Islet precursor cell (in vitro differentiated cells): ENCODE measurements at regions not wholly inside any gene's neighbourhood (a gene's known extent, or its start where the extent isn't known, plus 50 kb on each side); places are given as distances from the start of the nearest gene placed in this dataset.

Experiments
- DNase-seq: peaks from one replicate; pipeline ENCODE4 v3.0.0-alpha.2; 2018

DNA sequence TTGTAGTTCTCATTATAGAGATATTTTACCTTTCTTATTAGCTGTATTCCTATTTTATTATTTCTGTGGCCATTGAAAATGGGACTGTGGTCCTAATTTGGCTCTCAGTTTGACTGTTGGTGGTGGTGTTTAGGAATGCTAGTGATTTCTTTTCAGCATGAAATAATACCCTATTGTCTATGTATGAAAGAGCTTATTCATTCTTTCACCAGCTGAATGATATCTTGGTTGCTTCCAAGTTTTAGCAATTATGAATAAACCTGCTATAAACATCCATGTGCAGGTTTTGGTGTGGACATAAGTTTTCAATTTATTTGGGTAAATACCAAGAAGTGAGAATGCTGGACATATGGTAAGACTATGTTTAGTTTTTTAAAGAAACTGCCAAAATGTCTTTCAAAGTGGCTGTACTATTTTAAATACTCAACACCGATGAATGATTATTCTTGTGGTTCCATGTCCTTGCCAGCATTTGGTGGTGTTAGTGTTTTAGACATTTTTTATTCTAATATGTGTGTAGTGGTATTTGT lies 501.6 kb upstream of the GYPC start:
- no peak for DNase-seq

DNA sequence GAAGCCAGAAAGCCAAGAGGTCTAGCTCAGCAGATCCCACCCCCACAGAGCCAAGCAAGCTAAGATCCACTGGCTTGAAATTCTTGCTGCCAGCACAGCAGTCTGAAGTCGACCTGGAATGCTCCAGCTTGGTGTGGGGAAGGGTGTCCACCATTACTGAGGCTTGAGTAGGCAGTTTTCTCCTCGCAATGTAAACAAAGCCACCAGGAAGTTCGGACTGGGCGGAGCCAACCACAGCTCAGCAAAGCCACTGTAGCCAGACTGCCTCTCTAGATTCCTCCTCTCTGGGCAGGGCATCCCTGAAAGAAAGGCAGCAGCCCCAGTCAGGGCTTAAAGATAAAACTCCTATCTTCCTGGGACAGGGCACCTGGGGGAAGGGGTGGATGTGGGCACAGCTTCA lies 495.0 kb upstream of the GYPC start:
- peak; percentile 60 for DNase-seq

DNA sequence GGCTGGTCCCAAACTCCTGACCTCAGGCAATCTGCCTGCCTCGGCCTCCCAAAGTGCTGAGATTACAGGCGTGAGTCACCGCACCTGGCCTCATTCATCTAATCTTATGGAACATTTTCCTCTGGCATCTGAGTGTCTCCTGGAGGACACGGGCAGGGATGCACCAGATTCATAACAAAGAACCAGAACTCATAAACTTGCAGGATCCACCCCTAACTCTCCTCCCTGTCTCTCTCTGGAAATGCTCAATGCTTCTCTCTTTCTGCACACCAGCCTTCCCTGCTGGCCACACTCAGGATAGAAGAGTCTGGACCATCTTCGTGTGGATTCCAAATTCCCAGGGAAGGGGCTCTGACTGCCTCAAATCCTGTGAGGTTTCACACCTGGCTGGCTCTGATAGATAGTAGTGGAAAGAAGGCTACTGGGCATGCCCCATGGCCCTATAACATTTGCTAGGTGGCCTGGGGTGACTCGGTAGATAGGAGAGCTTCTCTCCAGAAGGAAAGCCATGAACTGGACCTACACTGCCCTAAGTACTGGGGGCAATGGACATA lies 483.2 kb upstream of the GYPC start:
- peak; percentile 60 for DNase-seq

DNA sequence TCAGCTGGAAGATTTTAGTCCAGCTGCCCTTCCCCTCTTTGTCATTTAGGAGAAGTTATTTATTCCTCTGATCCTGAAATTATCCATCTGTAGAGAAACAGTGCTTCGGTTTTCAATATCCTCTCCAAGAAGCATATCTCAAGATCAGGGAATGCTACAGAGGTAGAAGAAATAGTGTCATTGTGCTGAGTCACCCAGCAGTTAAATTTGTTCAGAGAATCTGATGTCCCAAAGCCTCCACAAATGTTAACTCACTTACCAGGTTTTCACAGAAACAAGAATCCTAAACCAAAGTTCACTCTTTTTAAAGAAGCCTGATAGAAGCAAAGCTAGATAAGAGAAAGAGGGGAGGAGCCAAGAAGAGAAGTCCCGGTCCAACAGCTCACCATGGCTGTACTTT lies 480.7 kb upstream of the GYPC start:
- no peak for DNase-seq

DNA sequence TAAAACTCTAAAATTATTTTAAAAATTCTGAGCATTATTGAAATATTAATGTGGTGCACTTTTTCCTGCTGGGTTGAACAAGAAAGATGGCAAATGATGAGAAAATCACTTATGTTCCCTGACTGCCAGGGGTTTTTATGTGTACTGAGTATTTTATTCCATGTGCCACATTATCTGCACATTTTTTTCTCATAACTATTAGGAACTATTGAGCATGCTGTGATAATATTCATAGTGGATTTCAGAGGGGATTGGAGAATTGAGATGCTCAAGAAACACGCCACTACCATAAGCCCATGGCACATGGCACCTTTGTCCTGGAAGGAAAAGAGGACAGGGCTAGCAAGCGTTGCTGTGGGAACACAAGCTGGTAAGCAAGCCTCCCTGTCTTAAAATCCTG lies 478.5 kb upstream of the GYPC start:
- no peak for DNase-seq

DNA sequence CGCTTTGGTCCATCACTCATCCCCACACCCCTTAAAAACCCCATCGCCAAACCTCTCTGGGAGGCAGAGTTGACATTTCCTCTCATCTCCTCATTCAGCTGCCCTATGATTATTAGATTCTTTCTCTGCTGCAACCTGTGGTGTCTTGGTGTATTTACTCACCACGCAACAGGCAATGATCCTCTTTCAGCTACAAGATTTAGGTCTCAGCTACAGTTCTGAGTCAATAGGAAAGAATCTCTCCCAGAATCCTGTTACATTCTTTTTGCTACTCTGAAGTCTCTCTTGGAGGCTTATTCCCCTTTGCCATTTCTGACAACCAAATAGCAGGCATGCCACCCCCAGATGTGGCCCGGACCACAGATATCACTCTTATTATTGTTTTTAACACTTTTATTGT lies 468.3 kb upstream of the GYPC start:
- DNase-seq: peak; percentile 63

DNA sequence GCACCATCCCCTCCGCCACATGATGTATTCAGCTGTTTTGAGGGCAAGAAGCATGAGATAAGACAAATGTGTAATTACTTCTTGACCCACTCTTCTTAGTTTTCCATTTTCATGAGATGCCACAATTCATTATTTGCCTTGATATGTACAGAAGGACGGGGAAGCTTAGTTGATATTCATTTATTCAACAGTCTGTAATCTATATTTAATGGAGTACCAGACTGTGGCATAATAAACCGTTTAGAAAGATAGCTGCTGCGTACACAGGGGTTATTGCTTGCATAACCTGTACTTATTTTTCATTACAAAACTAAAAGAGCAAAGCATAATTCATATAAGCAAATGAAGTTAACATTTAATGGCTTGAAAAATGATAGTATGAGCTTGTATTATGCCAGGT lies 466.4 kb upstream of the GYPC start:
- DNase-seq: no peak

DNA sequence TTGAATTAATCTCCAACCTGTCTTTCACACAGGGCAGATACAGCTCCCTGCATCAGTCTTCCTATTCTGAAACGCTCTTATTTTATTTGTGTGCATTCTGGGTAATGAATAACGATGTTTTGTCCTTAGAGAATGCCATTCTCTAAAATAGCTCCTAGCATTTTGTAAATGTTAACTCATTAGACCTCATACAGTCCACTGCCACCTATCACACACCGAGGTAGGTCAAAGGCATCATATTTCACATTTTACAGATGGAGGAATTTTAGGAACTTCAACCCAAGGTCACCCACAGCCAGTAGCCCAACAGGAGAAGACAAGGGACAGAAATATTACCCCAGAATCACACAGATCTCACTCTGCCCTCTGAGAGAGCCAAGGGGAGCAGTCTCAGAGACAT lies 455.4 kb upstream of the GYPC start:
- no peak for DNase-seq

DNA sequence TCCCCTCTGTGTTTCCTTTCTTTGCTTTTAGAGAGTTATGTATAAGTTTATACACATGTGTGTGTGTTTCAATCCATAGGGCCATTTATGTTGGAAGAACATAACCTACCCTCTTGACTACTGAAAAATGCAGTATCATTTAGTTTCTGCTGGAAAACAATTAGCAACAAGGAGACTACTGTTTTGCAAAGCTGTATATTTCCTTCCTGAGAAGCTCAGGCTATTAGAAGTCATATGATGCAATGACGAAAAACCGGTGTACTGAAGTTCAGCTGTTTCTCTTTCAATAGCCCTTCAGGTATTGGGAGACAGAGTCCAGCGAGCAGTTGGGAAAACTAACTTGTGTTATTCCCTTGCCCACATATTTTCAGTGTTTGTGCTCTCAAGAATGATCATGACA lies 447.7 kb upstream of the GYPC start:
- no peak for DNase-seq

DNA sequence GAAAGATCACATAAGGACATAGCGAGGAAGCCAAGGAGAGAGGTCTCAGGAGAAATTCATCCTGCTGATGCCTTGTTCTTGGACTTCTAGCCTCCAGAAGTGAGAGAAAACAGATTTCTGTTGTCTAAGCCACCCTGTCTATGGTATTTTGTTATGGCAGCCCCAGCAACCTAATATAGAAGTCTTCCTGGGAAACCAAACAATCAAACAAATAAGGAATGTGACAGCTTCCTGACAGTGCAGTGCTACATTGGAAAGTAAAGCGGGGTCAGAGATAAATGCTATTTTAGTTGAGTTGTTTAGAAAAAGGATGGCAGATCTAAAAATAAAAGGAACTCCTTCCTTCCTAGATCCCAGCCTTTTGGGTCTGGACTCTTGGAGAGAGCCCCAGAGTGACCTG lies 443.2 kb upstream of the GYPC start:
- no peak for DNase-seq

DNA sequence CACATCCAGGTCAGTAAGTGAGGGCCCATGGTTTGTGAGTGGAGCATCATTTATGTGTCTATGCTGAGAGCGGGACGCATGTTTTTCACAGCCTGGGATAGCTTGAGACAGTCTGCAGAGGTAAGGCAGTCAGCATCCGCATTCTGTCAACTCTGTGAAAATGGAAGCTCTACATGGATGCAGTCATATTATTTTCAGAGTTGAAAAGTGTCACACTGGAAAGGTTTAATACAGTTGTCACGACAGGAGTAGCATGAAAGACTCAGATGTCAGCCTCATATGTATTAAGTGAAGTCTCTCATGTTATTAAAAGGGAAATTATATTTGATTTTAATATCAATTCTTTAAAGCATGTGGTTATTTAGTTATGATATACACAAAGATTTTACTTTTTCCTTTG lies 436.9 kb upstream of the GYPC start:
- no peak for DNase-seq

DNA sequence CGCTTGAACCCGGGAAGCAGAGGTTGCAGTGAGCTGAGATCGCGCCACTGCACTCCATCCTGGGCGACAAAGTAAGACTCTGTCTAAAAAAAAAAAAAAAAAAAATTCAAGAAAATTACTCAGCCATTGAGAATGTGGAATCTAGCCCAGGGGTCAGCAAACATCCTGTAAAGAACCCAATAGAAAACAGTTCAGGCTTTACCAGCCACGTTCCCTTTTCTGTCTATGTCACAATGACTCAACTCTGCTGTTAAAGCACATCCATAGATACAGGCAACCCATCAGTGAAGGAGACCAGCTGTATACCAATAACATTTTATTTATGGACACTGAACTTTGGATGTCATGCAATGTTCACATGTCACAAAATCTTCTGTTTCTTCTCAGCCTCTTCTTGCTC lies 435.6 kb upstream of the GYPC start:
- DNase-seq: no peak

DNA sequence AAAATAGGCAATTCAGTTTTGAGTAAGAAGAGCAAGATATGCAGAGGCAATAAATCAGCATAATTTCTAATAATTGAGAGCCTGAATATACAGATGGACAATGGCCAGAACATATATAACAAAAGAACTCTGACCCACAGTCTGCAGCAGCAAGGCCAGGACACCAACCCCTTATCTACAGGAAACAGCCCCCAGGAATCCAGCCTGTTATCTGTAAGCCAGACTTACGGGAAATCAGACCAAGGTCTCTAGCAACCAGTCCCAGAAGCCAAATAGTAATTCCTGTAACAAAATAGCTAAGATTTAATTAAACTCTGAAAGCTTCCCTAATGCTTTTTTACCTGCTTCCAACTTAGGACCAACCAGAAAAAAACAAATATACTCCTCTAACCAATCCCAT lies 434.5 kb upstream of the GYPC start:
- no peak for DNase-seq

DNA sequence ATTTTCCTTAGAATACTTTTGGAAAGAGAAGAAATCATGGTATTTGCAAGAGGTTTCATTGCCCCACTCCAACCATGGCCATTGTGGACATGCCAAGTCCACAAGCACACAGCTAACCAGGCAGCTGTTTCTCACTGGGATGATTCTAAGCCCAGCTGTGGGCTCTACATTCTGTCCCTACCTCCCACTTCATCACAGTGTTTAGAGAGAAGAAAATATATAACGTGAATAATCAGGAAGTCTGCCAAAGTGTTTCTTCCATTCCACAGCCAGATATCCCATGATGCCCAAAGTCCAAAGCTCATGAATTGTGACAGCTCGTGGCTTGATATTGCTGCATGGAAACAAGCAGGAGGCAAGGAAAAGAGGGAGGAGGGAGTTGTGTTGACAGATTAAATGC lies 433.7 kb upstream of the GYPC start:
- no peak for DNase-seq

DNA sequence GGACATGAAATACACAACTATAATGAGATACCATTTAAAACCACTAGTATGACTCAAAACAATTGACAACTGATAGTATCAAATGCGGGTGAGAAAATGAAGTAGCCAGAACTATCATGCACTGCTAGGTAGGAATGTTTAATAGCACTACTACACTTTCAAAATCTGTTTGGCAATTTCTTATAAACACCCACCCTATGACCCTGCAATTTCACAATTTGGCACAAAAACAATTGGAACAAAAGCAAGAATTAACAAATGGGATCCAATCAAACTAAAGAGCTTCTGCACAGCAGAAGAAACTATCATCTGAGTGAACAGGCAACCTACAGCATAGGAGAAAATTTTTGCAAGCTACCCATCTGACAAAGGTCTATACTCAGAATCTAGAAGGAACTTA lies 431.2 kb upstream of the GYPC start:
- no peak for DNase-seq

DNA sequence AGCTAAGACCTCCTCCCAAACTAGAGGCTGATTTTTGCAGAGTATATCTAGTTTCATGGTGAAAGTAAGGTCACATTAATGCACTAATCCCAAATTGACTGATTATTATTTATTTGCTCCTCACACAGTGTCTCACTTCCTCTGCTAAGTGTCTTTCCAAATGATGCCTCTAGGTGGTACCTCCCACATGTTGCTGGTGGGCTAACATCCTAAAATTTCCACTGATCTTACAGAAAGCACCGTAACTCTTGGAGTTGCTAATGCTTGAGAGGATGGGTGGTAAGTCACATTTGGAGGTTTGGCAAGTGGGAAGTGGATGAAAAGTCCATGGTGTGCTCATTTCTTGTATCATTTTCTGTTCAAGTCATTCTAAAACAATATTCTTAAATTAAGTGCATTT lies 428.7 kb upstream of the GYPC start:
- DNase-seq: no peak

DNA sequence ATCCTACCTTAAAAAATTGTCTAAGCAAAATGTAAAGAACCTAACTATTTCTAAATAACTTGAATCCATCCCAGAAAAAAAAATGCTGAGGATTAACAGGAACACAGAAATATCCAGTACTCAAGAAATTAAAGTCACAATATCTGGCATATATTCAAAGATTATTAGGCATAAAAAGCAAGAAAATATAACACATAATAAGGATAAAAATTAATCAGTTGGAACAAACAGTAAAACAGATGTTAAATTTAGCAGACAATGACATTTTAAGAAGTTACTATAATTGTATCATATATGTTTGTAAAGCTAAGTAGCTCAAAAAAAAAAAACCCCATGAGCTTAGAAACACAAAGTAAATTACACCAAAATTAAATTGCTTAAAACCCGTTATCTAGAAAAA lies 427.4 kb upstream of the GYPC start:
- no peak for DNase-seq

DNA sequence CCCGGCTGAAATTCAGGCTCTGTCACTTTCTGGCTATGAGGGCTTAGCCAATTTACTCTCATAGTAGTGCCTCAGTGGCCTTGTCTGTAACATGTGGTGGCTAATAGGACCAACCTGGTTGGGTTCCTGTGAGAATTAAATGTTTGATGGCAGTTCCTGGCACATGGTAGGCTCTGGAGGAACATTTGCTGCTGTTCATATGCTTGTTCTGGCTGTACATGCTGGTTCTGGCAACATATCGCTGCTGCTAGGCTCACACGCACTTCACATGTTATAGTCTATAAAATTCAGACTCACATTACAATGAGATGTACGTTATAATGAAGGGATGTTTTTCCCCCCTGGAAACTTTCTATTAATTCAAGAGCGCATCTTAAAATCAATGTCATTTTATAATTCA lies 417.7 kb upstream of the GYPC start:
- no peak for DNase-seq

DNA sequence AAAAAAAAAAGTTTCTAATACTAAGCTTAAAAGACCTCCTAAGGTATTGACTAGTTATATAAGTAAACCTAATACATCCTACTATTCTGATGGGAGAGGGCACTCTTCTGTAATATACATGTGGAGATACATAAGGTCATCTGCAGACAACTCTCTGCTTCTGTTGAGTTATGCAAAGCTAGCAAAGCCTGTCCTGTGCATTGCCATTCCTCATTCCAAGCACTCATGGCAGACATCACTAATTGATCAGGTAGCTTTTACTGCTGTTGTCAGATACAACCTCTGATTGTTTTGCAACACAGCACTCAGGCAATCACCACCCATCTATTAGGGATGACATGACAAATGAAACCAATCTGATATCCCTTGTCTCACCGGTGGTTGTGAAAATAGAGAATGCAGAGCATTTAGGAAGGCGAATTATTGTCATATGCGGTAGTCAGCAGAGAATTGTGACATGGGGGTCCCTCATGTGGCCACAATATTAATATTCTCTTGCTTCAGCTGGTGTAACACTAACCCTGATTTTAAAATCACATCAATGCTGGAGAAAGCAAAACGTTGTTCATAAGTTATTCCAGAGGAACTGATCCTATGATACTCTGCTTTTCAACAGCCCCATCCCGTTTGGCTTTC lies 416.5 kb upstream of the GYPC start:
- DNase-seq: peak; percentile 68

DNA sequence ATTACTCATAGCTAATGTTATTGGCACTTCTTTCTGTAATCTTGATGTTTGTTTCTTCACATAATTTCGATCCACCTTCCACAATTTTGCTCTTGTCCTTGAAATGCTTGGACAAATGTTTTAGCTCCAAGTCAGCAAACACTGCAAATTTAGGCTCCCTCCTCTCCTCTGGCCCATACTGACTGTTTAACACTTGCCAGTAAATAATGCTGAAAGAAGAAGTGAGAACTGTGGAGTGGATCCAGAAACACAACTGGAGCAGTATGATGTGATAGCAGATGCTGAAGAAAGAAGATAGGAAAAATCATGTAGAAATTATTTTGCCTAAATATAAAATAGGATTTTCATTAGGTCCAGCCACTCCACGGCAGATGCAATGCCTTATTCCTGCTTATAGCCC lies 415.0 kb upstream of the GYPC start:
- DNase-seq: no peak

DNA sequence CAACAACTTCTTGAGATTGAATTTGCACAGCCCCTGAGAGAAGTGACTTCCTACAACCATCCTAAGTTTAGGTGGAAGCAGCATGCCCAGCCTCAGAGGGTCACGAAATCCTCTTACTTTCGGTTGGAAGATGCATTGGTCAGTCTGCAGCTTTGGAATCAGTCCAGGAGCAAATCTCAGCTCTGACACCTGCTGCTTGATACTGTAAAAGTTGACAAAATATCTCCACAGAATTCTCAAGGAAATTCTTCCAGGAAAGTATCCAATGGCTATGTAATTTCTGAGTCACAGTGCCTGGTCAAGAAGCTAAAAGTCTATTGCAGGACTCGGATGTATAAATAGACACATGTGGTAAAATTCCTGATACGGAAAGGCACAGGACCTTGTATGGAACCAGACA lies 414.5 kb upstream of the GYPC start:
- no peak for DNase-seq

DNA sequence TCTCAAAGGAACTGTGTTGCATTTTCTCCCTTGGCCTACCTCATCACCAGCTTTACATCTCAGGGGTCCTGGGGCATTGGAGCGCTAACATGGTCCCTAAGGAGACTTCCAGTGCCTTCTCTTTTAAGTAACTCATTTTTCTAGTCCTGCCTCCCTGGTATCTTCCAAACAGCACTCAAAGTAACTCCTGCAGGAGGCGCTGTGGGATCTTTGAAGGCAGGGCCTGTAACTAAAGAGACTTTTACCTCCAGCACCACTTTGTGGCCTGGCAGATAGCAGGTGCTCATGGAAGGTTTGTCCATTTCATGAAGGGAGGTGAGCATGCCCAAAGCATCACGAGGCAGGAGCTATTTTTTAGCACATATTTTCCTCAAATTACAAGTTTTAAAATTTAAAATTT lies 411.0 kb upstream of the GYPC start:
- DNase-seq: peak; percentile 87

DNA sequence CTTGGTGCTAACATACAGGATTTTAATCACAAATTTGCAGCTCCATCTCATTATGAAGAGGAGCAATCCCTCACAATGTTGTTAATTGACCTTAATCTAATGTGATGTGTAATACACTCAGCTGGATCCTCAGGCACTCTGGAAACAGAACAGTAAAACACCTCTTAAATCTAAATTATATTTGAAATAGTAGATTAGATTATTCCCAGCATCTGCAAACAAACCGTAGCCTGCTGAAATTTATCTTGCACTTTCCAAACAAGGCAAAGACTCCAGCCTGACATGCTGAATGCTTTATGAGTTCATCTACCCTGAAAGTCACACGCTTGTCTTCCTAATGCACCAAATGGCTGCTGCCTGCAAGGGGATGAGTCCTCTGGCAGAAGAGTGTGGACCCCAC lies 402.3 kb upstream of the GYPC start:
- DNase-seq: no peak

DNA sequence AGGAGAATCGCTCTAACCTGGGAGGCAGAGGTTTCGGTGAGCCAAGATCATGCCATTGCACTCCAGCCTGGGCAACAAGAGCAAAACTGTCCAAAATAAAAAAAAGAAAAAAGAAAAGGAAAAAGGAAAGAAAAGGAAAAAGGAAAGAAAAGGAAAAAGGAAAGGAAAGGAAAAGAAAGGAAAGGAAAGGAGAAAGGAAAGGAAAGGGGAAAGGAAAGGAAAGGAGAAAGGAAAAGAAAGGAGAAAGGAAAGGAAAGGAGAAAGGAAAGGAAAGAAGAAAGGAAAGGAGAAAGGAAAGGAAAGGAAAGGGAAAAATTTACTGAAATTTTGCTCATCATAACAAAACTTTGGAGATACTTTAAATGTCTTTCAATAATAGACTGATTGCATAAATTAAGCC lies 391.3 kb upstream of the GYPC start:
- DNase-seq: no peak

DNA sequence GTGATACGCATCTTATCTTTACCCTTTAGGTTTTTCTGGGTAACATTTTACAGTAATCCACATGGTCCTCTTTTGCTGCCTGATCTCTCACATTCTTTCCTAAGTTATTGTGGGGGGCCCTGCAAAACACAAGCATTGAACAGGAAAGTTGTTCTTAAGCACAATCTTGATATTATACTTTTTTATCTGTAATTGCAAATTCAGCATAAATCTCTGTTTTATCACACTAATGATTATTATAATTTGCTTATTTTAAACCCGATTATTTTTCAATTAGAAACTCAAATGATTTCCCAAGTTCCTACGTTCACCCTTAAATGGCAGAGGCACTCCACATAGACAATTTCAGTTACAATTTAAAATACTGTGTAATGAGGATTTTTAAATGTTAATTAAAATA lies 386.0 kb upstream of the GYPC start:
- no peak for DNase-seq
